Brain microvascular endothelial cell (primary cell): ENCODE measurements at regions not wholly inside any gene's neighbourhood (a gene's known extent, or its start where the extent isn't known, plus 50 kb on each side); places are given as distances from the start of the nearest gene placed in this dataset.

Source experiments
- DNase-seq: peaks from one replicate; pipeline ENCODE4 v3.0.0-alpha.2; 2020
- H3K27ac ChIP-seq: fragments of 250-450 bp; sonication (Bioruptor Pico); 2 replicates; pipeline ENCODE4 v1.5.1; 2020; ENCODE audit warnings: mild to moderate bottlenecking, moderate library complexity
- H3K27me3 ChIP-seq: fragments of 250-450 bp; sonication (Bioruptor Pico); replicated peaks from 2 replicates; pipeline ENCODE4 v1.5.1; 2020; ENCODE audit warnings: mild to moderate bottlenecking
- H3K36me3 ChIP-seq: fragments of 250-450 bp; sonication (Bioruptor Pico); replicated peaks from 2 replicates; pipeline ENCODE4 v1.5.1; 2020; ENCODE audit warnings: mild to moderate bottlenecking
- H3K4me3 ChIP-seq: 2 replicates; pipeline ENCODE4 v1.5.1; 2011; ENCODE audit warnings: low read depth, mild to moderate bottlenecking, control low read depth, low read length, moderate library complexity
- CTCF ChIP-seq: IDR thresholded peaks from 2 replicates; pipeline ENCODE4 v1.5.1; 2011; ENCODE audit warnings: low read depth, mild to moderate bottlenecking, moderate library complexity, low read length, control low read depth, inconsistent platforms; ENCODE audit errors: missing control alignments
- in situ Hi-C: cut with HindIII; loops from 2 replicates; pipeline ENCODE4 v1.10.0; 2017; ENCODE audit warnings: low sequenced_read_pairs, low pct_ligation_motif_present

- H3K27ac ChIP-seq = no peak overlapping the region
- H3K36me3 ChIP-seq = no peaks in the 10 kb centered on the region
- TF ChIP-seq CTCF = no peak
- in situ Hi-C loops = no loop called here
- H3K27me3 ChIP-seq = no peaks in the 10 kb centered on the region
- no peak overlapping the region for H3K4me3 ChIP-seq
- no peak for DNase-seq
These were observed 169.1 kb upstream of the RMST start for GRCh38 chr12:97293541-97293940.

GRCh38 chr12:97299847-97300246 is 162.8 kb upstream of the RMST start:
- no peak overlapping the region for H3K27ac ChIP-seq
- in situ Hi-C loops = no loop called here
- no peaks in the 10 kb centered on the region for H3K27me3 ChIP-seq
- no peak for TF ChIP-seq CTCF
- no peak for DNase-seq
- no peaks in the 10 kb centered on the region for H3K36me3 ChIP-seq
- H3K4me3 ChIP-seq = no peak overlapping the region

- no peak for DNase-seq
- Histone ChIP-seq H3K27ac (no peak overlapping the region), H3K27me3 (no peaks in the 10 kb centered on the region), H3K36me3 (no peaks in the 10 kb centered on the region), H3K4me3 (no peak overlapping the region)
- in situ Hi-C loops = no loop called here
- no peak for TF ChIP-seq CTCF
These were observed 162.2 kb upstream of the RMST start for GRCh38 chr12:97300431-97300830.

GRCh38 chr12:97300891-97301290 is 161.7 kb upstream of the RMST start:
- no peak for DNase-seq
- in situ Hi-C loops = no loop called here
- no peak for TF ChIP-seq CTCF
- no peak overlapping the region for H3K27ac ChIP-seq
- no peak overlapping the region for H3K4me3 ChIP-seq
- no peaks in the 10 kb centered on the region for H3K36me3 ChIP-seq
- H3K27me3 ChIP-seq = no peaks in the 10 kb centered on the region

GRCh38 chr12:97301576-97301975 is 161.0 kb upstream of the RMST start:
- Histone ChIP-seq H3K36me3 (no peaks in the 10 kb centered on the region), H3K27ac (no peak overlapping the region), H3K27me3 (no peaks in the 10 kb centered on the region), H3K4me3 (no peak overlapping the region)
- in situ Hi-C loops = no loop called here
- TF ChIP-seq CTCF = no peak
- DNase-seq = no peak

GRCh38 chr12:97305651-97306050 is 157.0 kb upstream of the RMST start:
- in situ Hi-C loops = no loop called here

More at GRCh38 chr12:97305651-97306050, 157.0 kb upstream of the RMST start:
- Histone ChIP-seq H3K4me3 (no peak overlapping the region), H3K36me3 (no peaks in the 10 kb centered on the region), H3K27ac (no peak overlapping the region), H3K27me3 (no peaks in the 10 kb centered on the region)
- no peak for DNase-seq
- no peak for TF ChIP-seq CTCF
